Stimulated activated CD4-positive, alpha-beta T cell treated with anti-CD3 and anti-CD28 coated beads, Interleukin-4, amount 100 ng/mL, for 48 hours (primary cell): ENCODE measurements at regions not wholly inside any gene's neighbourhood (a gene's known extent, or its start where the extent isn't known, plus 50 kb on each side); places are given as distances from the start of the nearest gene placed in this dataset.
"Not testable (repeated sequence)": the region's sequence is repeated elsewhere in the genome, so short reads cannot be mapped to it uniquely, and the experiment has no call there.

Source experiments
- DNase-seq, 2 donors: peaks; one replicate each; pipeline ENCODE4 v3.0.0-alpha.2; 2020; ENCODE audit warnings: low read depth in 2 of 2

DNA sequence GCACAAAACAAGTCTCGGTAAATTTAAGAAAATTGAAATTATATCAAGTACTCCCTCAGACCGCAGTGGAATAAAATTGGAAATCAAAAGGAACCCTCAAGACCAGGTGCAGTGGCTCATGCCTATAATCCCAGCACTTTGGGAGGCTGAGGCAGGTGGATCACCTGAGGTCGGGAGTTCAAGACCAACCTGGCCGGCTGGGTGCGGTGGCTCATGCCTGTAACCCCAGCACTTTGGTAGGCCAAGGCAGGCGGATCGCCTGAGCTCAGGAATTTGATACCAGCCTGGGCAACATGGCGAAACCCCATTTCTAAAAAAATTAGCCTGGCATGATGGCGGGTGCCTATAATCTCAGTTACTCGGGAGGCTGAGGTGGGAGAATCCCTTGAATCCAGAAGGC lies 135.7 kb upstream of the RAG2 start:
- not testable (repeated sequence) for DNase-seq

DNA sequence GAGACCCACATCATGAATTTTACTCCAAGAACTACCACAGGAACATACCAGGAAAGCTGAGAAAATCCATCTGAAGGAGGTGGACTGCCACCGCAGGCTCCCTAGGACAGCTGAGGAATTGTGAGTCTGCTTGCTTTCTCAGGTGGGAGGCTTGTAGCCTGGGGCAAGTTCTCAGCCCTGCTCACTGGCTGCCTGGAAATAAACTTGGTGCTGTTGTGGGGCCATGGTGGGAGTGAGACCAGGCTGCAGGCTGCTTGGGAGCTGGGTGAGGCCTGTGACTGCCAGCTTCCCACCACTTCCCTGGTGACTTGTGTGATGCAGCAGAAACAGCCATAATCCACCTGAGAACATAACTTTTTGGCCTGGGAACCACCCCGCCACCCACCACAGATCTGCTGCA lies 132.7 kb upstream of the RAG2 start:
- no peak for DNase-seq

DNA sequence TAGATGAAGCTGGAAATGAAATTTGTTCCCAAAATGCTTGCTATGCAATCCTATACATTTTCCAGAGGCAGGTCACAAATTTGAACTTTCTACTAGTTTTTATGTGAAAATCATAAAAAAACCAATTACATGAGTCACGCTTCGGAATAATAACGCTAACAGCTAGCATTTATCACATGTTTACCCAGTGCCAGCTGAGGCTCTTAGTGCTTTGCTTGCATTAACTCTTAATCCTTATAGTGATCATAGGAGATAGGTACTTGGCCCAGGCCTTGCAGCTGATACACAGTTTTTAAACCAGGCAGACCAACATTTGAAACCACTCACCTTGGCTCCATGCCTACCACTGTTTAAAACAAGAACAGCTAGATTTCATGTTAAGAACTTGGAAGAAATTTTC lies 131.8 kb upstream of the RAG2 start:
- no peak for DNase-seq

DNA sequence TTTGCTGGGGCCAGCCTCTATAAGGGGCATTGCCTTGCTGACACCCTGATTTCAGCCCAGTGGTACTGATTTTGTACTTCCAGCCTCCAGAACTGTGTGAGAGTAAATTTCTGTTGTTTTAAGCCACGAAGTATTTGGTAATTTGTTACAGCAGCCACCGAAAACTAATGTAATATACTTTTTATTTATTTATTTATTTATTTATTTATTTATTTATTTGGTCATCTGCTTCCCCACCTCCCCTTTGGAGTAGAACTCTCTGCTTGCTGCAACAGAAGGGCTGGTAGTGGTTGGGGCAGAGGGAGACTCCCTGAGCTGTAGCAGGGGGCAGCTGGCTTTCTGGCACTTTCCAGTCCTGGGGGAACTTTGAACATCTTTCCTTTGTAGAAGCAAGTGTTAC lies 128.4 kb upstream of the RAG2 start:
- DNase-seq = no peak

DNA sequence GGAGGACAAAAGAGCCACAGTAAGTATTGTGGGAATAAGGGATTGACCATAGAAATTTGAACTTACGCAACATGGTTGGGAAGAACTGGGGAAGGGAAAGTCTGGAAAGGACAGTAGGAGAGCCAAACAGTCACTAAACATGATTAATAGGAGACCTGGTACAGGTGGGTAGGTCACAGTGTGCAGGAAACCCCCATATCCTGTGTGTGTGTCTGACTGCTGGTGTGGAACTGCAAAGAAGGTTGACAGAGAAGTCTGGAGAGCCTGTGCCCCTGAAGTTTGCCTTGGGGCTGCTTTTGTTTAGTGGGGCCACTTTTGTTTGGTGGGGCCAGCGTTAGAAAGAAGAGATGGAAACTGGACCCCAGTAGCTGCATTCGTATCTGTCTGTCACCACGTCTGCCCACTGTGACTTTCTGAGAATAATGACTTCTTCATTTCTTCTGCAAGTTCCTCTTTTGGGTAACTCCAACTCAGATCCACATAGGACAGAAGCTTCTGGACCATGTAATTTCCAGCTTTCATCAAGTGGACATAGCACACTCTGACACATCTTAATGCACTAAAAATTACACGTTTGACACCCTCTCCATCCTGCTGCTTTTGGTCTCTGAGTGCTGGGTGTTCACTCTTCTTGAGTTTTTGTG lies 126.8 kb upstream of the RAG2 start:
- no peak for DNase-seq

DNA sequence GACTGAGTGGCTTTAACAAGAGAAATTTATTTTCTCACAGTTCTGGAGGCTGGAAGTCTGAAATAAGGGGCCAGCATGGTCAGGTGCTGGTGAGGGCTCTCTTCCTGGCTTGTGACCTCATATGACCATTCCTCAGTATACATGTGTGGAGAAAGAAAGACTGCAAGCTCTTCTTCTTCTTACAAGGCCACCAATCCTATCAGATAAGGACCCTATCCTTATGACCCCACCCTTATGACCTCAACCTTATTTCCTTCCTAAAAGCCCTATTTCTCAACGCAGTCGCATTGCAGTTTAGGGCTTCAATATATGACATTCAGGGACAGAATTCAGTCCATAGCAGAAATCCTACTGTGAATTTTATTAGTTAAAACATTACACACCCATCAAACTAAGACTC lies 124.4 kb upstream of the RAG2 start:
- DNase-seq = no peak

DNA sequence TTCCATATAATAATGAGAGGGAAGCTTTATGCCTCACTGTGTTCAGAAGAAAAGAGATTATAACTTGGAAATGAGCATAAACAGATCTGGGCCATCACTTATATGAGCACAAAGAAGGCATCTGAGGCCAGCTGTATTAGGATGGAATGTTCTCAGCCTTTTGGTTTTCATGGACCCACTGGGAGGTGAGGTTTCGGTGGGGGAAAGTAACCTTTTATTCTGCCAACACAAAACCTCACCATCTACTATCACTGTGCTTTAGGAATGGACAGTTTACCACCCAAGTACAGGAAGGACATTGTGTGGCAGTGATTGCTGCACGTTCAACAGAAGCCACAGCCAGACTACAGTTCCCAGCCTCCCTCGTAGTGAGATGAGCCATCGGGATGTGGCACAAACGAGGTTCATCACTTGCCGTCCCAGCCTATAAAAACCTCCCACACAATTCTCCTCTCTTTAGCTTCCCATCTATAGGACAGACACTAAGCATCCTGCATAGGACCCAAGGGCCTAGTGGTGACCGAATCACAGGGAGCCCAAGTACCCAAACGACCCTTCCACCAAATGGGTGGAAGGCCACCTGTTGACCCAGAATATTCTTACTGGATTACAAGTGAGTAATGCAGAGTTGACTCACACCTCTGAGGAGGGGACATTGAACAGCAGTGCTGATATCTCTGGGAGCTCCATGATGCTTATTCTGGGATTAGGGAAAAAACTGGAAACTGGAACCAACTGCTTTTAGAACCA lies 121.5 kb upstream of the RAG2 start:
- no peak for DNase-seq

DNA sequence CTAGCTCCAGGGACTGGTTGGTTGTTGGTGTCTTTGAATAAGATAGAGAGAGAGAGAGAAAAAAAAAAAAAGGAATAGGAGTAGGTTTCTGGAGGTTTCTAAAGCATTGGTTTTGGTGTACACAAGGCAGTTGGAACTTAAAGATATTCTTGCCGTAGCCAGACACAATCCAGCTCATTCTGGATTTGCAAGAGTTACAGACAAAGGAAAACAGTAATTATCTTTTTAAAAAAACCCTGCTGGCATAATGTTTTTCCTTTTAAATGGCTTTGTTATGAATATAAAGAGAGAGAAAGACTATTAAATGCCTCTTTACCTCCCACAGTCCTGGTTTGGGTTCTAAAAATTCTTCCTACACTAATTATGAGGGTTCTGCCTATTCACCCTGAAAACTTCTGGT lies 120.4 kb upstream of the RAG2 start:
- DNase-seq = no peak

DNA sequence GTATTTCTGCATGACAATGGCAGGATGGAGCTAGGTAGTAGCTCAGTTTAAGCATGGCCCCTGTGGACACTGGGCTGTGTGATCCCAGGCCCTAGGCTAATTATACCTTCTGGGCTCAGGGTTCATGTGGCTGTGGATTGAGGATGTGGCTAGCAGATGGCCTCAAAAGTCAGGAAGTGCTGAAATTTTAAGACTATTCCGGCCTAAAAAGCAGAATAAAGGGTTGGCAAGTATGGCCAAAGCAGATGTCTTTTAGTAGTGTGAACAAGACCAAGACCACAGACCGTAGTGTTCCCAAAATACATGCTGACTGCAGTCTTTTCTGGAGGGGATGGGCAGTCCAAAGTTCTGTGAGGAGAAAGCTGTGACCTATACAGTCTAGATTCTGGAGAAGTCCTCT lies 115.7 kb upstream of the RAG2 start:
- no peak for DNase-seq

DNA sequence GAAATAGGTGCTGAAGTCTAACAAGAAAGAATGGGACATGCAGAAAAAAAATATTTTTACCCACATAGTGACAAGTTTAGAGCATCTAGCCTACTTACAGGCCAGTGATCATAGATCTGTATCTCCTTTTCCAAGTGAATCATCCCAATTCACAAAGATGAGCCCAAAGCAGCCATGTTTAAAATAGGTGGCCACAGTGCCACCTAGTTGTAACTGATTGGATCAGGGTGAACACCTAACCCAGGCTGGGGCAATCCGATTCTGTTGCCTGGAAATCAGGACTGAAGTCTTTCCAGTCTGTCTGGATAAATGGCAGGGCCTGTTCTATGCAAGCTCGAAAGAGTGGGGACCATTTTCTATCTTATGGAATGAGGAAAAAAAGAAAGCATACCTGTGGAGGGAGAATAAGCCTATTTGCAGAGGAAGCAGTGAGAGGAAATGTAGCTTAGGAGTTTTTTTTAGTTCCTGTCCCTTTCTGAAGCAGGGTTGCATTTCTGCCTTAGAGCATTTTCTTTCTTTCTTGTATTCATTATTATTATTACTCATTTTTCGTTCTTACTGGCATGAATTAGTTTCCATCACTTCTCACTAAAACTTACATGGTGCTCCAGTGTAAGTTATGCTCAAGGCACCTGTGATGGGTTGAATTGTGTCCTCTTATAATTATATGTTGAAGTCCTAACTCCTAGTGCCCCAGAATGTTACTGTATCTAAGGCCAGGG lies 113.2 kb upstream of the RAG2 start:
- no peak for DNase-seq
